ENCODE measurements at regions not wholly inside any gene's neighbourhood (a gene's known extent, or its start where the extent isn't known, plus 50 kb on each side); places are given as distances from the start of the nearest gene placed in this dataset.

- no peak overlapping the region for H3K4me3 ChIP-seq (replicated peaks in 1 of 4; ENCODE audit: control extremely low read depth in 1 of 4, insufficient read depth in 1 of 4, low read depth in 3 of 4, low read length in 4 of 4)
- H3K9ac ChIP-seq (ENCODE audit: insufficient read depth, low read length): no peak overlapping the region
- H3K4me2 ChIP-seq (ENCODE audit: extremely low read depth, insufficient read depth, low read length): no peak overlapping the region
- H3K27me3 ChIP-seq (ENCODE audit: control insufficient read depth, insufficient read depth, low read length): no peaks in the 10 kb centered on the region
- H3K27ac ChIP-seq (ENCODE audit: insufficient read depth, low read length): no peak overlapping the region
- TF ChIP-seq CTCF (conservative IDR thresholded peaks at IDR 0.05 in 1 of 2, IDR thresholded peaks at IDR 0.05 in 1 of 2; ENCODE audit: low read depth in 1 of 2, low read length in 2 of 2) (no peak), EZH2 (IDR thresholded peaks at IDR 0.05; ENCODE audit: low read length, missing control alignments) (no peak)
- no peaks in the 10 kb centered on the region for H3K36me3 ChIP-seq (ENCODE audit: control insufficient read depth, insufficient read depth, low read length)
- no peaks in the 10 kb centered on the region for H4K20me1 ChIP-seq (ENCODE audit: control insufficient read depth, extremely low read depth, insufficient read depth, low read length)
- H2AFZ ChIP-seq (ENCODE audit: low read length): no peak overlapping the region
- H3K4me1 ChIP-seq (ENCODE audit: control insufficient read depth, extremely low read depth, insufficient read depth, low read length): no peaks in the 10 kb centered on the region
- H3K79me2 ChIP-seq (ENCODE audit: control insufficient read depth, insufficient read depth, low read length): no peaks in the 10 kb centered on the region
- DNase-seq (ENCODE audit: low read depth in 2 of 2): peak in 1 of 2 donors; percentile 70
- H3K9me3 ChIP-seq (ENCODE audit: control insufficient read depth, insufficient read depth, low read depth, low read length): no peaks in the 10 kb centered on the region
Measured at GRCh38 chr7:19916046-19916445, 142.6 kb upstream of the TMEM196 start.

- TF ChIP-seq EZH2 (IDR thresholded peaks at IDR 0.05; ENCODE audit: low read length, missing control alignments): no peak
- TF ChIP-seq CTCF (conservative IDR thresholded peaks at IDR 0.05 in 1 of 2, IDR thresholded peaks at IDR 0.05 in 1 of 2; ENCODE audit: low read depth in 1 of 2, low read length in 2 of 2): no peak
- Histone ChIP-seq H3K9me3 (ENCODE audit: control insufficient read depth, insufficient read depth, low read depth, low read length) (no peaks in the 10 kb centered on the region), H3K9ac (ENCODE audit: insufficient read depth, low read length) (no peak overlapping the region)
Measured at GRCh38 chr7:19915596-19915995, 142.2 kb upstream of the TMEM196 start.

GRCh38 chr7:19914866-19915265 lies 141.4 kb upstream of the TMEM196 start:
- no peak for TF ChIP-seq EZH2 (IDR thresholded peaks at IDR 0.05; ENCODE audit: low read length, missing control alignments)
- TF ChIP-seq CTCF (conservative IDR thresholded peaks at IDR 0.05 in 1 of 2, IDR thresholded peaks at IDR 0.05 in 1 of 2; ENCODE audit: low read depth in 1 of 2, low read length in 2 of 2): no peak
- no peak overlapping the region for H3K4me3 ChIP-seq (replicated peaks in 1 of 4; ENCODE audit: control extremely low read depth in 1 of 4, insufficient read depth in 1 of 4, low read depth in 3 of 4, low read length in 4 of 4)
- H3K36me3 ChIP-seq (ENCODE audit: control insufficient read depth, insufficient read depth, low read length): no peaks in the 10 kb centered on the region
- H3K79me2 ChIP-seq (ENCODE audit: control insufficient read depth, insufficient read depth, low read length): no peaks in the 10 kb centered on the region
- H3K4me2 ChIP-seq (ENCODE audit: extremely low read depth, insufficient read depth, low read length): no peak overlapping the region
- H3K9ac ChIP-seq (ENCODE audit: insufficient read depth, low read length): no peak overlapping the region
- no peaks in the 10 kb centered on the region for H3K4me1 ChIP-seq (ENCODE audit: control insufficient read depth, extremely low read depth, insufficient read depth, low read length)
- no peaks in the 10 kb centered on the region for H3K27me3 ChIP-seq (ENCODE audit: control insufficient read depth, insufficient read depth, low read length)
- H4K20me1 ChIP-seq (ENCODE audit: control insufficient read depth, extremely low read depth, insufficient read depth, low read length): no peaks in the 10 kb centered on the region
- H3K27ac ChIP-seq (ENCODE audit: insufficient read depth, low read length): no peak overlapping the region
- no peak overlapping the region for H2AFZ ChIP-seq (ENCODE audit: low read length)
- H3K9me3 ChIP-seq (ENCODE audit: control insufficient read depth, insufficient read depth, low read depth, low read length): no peaks in the 10 kb centered on the region
- no peak for DNase-seq (ENCODE audit: low read depth in 2 of 2)

More at GRCh38 chr7:19915596-19915995, 142.2 kb upstream of the TMEM196 start:
- Histone ChIP-seq H3K27ac (ENCODE audit: insufficient read depth, low read length) (no peak overlapping the region), H3K4me3 (replicated peaks in 1 of 4; ENCODE audit: control extremely low read depth in 1 of 4, insufficient read depth in 1 of 4, low read depth in 3 of 4, low read length in 4 of 4) (no peak overlapping the region), H2AFZ (ENCODE audit: low read length) (no peak overlapping the region), H3K4me1 (ENCODE audit: control insufficient read depth, extremely low read depth, insufficient read depth, low read length) (no peaks in the 10 kb centered on the region), H4K20me1 (ENCODE audit: control insufficient read depth, extremely low read depth, insufficient read depth, low read length) (no peaks in the 10 kb centered on the region), H3K36me3 (ENCODE audit: control insufficient read depth, insufficient read depth, low read length) (no peaks in the 10 kb centered on the region), H3K27me3 (ENCODE audit: control insufficient read depth, insufficient read depth, low read length) (no peaks in the 10 kb centered on the region), H3K79me2 (ENCODE audit: control insufficient read depth, insufficient read depth, low read length) (no peaks in the 10 kb centered on the region), H3K4me2 (ENCODE audit: extremely low read depth, insufficient read depth, low read length) (no peak overlapping the region)
- DNase-seq (ENCODE audit: low read depth in 2 of 2): no peak
